ENCODE measurements at regions not wholly inside any gene's neighbourhood (a gene's known extent, or its start where the extent isn't known, plus 50 kb on each side); places are given as distances from the start of the nearest gene placed in this dataset.

GRCh38 chr4:110361921-110362320 is 114.0 kb upstream of the ENPEP start:
- no peak for DNase-seq (ENCODE audit: low spot score)
- TF ChIP-seq CTCF (IDR thresholded peaks at IDR 0.05; ENCODE audit: extremely low read depth, missing control alignments), result no peak

- no peak for DNase-seq (ENCODE audit: low spot score)
- TF ChIP-seq CTCF (IDR thresholded peaks at IDR 0.05; ENCODE audit: extremely low read depth, missing control alignments), result no peak
Observed at GRCh38 chr4:110359076-110359475, 116.9 kb upstream of the ENPEP start.

GRCh38 chr4:110357521-110357920 is 118.4 kb upstream of the ENPEP start:
- TF ChIP-seq CTCF (IDR thresholded peaks at IDR 0.05; ENCODE audit: extremely low read depth, missing control alignments), result no peak
- DNase-seq (ENCODE audit: low spot score), result no peak

GRCh38 chr4:110354460-110354859 is 121.5 kb upstream of the ENPEP start:
- no peak for DNase-seq (ENCODE audit: low spot score)
- no peak for TF ChIP-seq CTCF (IDR thresholded peaks at IDR 0.05; ENCODE audit: extremely low read depth, missing control alignments)

- no peak for DNase-seq (ENCODE audit: low spot score)
- no peak for TF ChIP-seq CTCF (IDR thresholded peaks at IDR 0.05; ENCODE audit: extremely low read depth, missing control alignments)
Observed at GRCh38 chr4:110352670-110353442, 123.1 kb upstream of the ENPEP start.

GRCh38 chr4:110348711-110349383 is 127.1 kb upstream of the ENPEP start:
- DNase-seq (ENCODE audit: low spot score), result no peak
- no peak for TF ChIP-seq CTCF (IDR thresholded peaks at IDR 0.05; ENCODE audit: extremely low read depth, missing control alignments)

- no peak for TF ChIP-seq CTCF (IDR thresholded peaks at IDR 0.05; ENCODE audit: extremely low read depth, missing control alignments)
- DNase-seq (ENCODE audit: low spot score), result no peak
Observed at GRCh38 chr4:110347805-110348204, 128.2 kb upstream of the ENPEP start.

Data from GM20000 (cell line).